Uterus (tissue), 1 donor: ENCODE measurements at regions not wholly inside any gene's neighbourhood (a gene's known extent, or its start where the extent isn't known, plus 50 kb on each side); places are given as distances from the start of the nearest gene placed in this dataset. TPM values are rescaled to one million over a fixed set of nuclear protein-coding genes. Genes with fewer than 3 reads are reported as not detected.

Experiments used
- small RNA-seq: library from RNA; depleted of rRNA; stranded (forward); fragments of <200 nt; gene quantifications from one replicate; pipeline ENCODE3, GENCODE V24; 2016

Small RNA genes in the stretch of these regions (small RNA-seq; reads per million reads assigned to genes)
- not detected for gene UBE2V1P10
